SK-N-MC (cell line): ENCODE measurements at regions not wholly inside any gene's neighbourhood (a gene's known extent, or its start where the extent isn't known, plus 50 kb on each side); places are given as distances from the start of the nearest gene placed in this dataset.

Experiments used
- EZH2 ChIP-seq: fragments of 200-600 bp; sonication (generic); IDR thresholded peaks from one replicate; pipeline ENCODE4 v1.6.1; 2017; ENCODE audit warnings: antibody characterized with exemption
- POLR2AphosphoS5 ChIP-seq: IDR thresholded peaks from 2 replicates; pipeline ENCODE4 v1.6.1; 2012; ENCODE audit warnings: mild to moderate bottlenecking, low read depth, low read length, borderline replicate concordance

GRCh38 chr1:87685311-87686135 lies 356.8 kb downstream of the LMO4 start:
- no peak for TF ChIP-seq EZH2
- no peak for TF ChIP-seq POLR2AphosphoS5
